ENCODE measurements at regions not wholly inside any gene's neighbourhood (a gene's known extent, or its start where the extent isn't known, plus 50 kb on each side); places are given as distances from the start of the nearest gene placed in this dataset.

DNA sequence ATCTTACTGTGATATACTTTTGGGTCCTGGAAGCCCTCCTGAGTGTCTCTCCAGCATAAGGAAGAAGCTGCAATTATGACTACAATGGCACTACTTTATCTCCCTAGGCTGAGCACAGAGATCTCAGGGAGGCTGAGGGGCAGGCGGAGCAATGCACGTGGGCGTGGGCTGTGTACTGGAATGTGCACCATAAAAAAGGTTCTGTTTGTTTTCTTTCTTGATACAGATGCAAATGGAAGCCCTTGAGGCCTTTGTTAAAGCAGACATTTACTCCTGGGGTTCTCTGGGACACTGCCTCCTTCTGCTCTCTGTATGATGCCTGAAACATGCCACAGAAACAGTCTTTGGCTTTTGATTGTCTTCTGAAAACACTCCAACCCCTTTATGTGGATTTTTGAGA lies 79.1 kb upstream of the DLX2 start:
- WGBS (ENCODE audit: missing lambda C conversion rate) = 39% methylated on average over 3 of the region's 3 CpGs
- ChIA-PET POLR2A (no interaction called here), CTCF (interaction anchor here (1.4 to 15.7 kb wide), 2 partner anchors 10 to 282 kb away, joined by 8 to 403 read pairs; no protein-coding TSS in a partner anchor)
- DNase-seq (ENCODE audit: low read depth in 1 of 2, low spot score in 1 of 2) (no peak), ATAC-seq (peak in 1 of 2 experiments; percentile 41; a peak in 3 of 6 replicates), FAIRE-seq (no peak)
- H3K4me1 ChIP-seq = no peaks in the 10 kb centered on the region; the same call in 2 of the 3 replicates
- H3K27ac ChIP-seq = no peak overlapping the region
- no peak overlapping the region for H3K4me3 ChIP-seq
- H3K4me2 ChIP-seq = no peak overlapping the region
- no peak for TF ChIP-seq KDM1A (IDR thresholded peaks at IDR 0.05; ENCODE audit: low read depth)
- TF ChIP-seq, protein P1, sequence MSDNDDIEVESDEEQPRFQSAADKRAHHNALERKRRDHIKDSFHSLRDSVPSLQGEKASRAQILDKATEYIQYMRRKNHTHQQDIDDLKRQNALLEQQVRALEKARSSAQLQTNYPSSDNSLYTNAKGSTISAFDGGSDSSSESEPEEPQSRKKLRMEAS (IDR thresholded peaks at IDR 0.05) = no peak
- TF ChIP-seq, protein P2, sequence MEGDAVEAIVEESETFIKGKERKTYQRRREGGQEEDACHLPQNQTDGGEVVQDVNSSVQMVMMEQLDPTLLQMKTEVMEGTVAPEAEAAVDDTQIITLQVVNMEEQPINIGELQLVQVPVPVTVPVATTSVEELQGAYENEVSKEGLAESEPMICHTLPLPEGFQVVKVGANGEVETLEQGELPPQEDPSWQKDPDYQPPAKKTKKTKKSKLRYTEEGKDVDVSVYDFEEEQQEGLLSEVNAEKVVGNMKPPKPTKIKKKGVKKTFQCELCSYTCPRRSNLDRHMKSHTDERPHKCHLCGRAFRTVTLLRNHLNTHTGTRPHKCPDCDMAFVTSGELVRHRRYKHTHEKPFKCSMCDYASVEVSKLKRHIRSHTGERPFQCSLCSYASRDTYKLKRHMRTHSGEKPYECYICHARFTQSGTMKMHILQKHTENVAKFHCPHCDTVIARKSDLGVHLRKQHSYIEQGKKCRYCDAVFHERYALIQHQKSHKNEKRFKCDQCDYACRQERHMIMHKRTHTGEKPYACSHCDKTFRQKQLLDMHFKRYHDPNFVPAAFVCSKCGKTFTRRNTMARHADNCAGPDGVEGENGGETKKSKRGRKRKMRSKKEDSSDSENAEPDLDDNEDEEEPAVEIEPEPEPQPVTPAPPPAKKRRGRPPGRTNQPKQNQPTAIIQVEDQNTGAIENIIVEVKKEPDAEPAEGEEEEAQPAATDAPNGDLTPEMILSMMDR (IDR thresholded peaks at IDR 0.05) = no peak
- peaks cover 7% of the 10 kb centered on the region; the same call in 2 of the 3 replicates for H3K9me3 ChIP-seq

DNA sequence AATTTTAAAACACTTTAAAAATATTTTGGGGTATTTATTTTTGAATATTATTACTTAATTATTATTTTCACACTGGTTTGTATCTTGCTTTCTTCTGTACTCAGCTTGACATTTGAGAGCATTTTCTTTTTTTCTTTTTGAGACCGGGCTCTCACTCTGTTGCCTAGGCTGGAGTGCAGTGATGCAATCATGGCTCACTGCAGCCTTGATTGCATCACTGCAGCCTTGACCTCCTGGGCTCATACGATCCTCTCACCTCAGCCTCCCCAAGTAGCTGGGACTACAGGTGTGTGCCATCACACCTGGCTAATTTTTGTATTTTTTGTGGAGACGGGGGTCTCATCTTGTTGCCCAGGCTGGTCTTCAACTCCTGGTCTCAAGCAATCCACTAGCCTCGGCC lies 79.9 kb upstream of the DLX2 start:
- DNase-seq (ENCODE audit: low read depth in 1 of 2, low spot score in 1 of 2) (no peak), FAIRE-seq (no peak), ATAC-seq (no peak)
- Histone ChIP-seq H3K4me3 (no peak overlapping the region), H3K27ac (no peak overlapping the region), H3K9me3 (peaks cover 10% of the 10 kb centered on the region; the same call in 2 of the 3 replicates), H3K4me2 (no peak overlapping the region), H3K4me1 (no peaks in the 10 kb centered on the region; the same call in 2 of the 3 replicates)
- WGBS (ENCODE audit: missing lambda C conversion rate) = 61% methylated on average over 4 of the region's 4 CpGs
- TF ChIP-seq BHLHE40 (IDR thresholded peaks at IDR 0.05; ENCODE audit: low read depth, low read length) = no peak
- no peak for TF ChIP-seq ZC3H11A (IDR thresholded peaks at IDR 0.05)
- no peak for TF ChIP-seq FOSB (CRISPR knock-in tag; IDR thresholded peaks at IDR 0.05)
- no peak for TF ChIP-seq EHF (CRISPR knock-in tag; IDR thresholded peaks at IDR 0.05)
- TF ChIP-seq, protein P2 (IDR thresholded peaks at IDR 0.05) = no peak
- no peak for TF ChIP-seq SREBF2 (IDR thresholded peaks at IDR 0.05)
- no peak for TF ChIP-seq SMC3 (IDR thresholded peaks at IDR 0.05)
- no peak for TF ChIP-seq CHD2 (IDR thresholded peaks at IDR 0.05; ENCODE audit: low read length, partially characterized antibody)
- TF ChIP-seq JUNB (IDR thresholded peaks at IDR 0.05) = no peak
- TF ChIP-seq HOXB5 (CRISPR knock-in tag; IDR thresholded peaks at IDR 0.05) = no peak
- no peak for TF ChIP-seq ZNF302 (CRISPR knock-in tag; IDR thresholded peaks at IDR 0.05)
- TF ChIP-seq MAZ (IDR thresholded peaks at IDR 0.05; ENCODE audit: borderline replicate concordance, low read depth, low read length) = no peak
- TF ChIP-seq, protein P3, sequence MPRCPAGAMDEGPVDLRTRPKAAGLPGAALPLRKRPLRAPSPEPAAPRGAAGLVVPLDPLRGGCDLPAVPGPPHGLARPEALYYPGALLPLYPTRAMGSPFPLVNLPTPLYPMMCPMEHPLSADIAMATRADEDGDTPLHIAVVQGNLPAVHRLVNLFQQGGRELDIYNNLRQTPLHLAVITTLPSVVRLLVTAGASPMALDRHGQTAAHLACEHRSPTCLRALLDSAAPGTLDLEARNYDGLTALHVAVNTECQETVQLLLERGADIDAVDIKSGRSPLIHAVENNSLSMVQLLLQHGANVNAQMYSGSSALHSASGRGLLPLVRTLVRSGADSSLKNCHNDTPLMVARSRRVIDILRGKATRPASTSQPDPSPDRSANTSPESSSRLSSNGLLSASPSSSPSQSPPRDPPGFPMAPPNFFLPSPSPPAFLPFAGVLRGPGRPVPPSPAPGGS (IDR thresholded peaks at IDR 0.05) = no peak
- CTCF ChIA-PET = interaction anchor here (15.7 kb wide), 1 partner anchor 281 kb away, joined by 403 read pairs; no protein-coding TSS in a partner anchor
- POLR2A ChIA-PET = no interaction called here

DNA sequence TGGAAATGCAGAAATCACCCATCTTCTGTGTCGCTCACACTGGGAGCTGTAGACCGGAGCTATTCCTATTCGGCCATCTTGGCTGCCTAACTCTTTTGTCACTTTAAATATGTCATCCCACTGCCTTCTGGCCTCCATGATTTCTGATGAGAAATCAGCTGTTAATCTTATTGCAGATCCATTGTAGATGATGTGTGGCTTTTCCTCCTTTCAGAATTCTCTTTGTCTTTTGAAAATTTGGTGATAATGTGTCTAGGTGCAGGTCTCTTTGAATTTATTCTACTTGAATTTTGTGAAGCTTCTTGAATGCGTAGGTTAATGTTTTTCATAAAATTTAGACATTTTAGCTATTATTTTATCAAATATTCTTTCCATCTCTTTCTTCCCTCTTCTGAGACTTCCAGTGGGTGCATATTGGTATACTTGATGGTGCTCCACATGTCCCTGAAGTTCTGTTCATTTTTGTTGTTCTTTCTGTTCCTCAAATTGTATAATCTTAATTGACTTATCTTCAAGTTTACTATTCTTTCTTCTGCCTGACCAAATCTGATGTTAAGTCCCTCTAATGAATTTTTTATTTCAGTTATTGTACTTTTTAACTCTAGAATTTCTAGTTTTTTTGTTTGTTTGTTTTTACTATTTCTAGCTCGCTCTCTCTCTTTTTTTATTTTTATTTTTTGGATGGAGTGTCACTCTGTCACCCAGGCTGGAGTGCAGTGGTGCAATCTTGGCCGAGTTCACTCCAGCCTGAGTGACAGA lies 90.8 kb upstream of the DLX2 start:
- ChIA-PET POLR2A (no interaction called here), CTCF (interaction anchor here (0.6 to 2.0 kb wide), 2 partner anchors 272 to 1264 kb away, joined by 3 to 6 read pairs; no protein-coding TSS in a partner anchor)
- no peak for ATAC-seq
- no peak for DNase-seq (ENCODE audit: low read depth in 1 of 2, low spot score in 1 of 2)
- no peak overlapping the region for H3K4me2 ChIP-seq
- H3K4me1 ChIP-seq = no peaks in the 10 kb centered on the region
- FAIRE-seq = no peak
- H3K9me3 ChIP-seq = peaks cover 31% of the 10 kb centered on the region
- no peak overlapping the region for H3K27ac ChIP-seq
- WGBS (ENCODE audit: missing lambda C conversion rate) = 22% methylated on average over 6 of the region's 6 CpGs
- H3K4me3 ChIP-seq = no peak overlapping the region
- no peak for TF ChIP-seq HOXB13 (CRISPR knock-in tag; IDR thresholded peaks at IDR 0.05; ENCODE audit: low read depth)
- no peak for TF ChIP-seq MAFK (IDR thresholded peaks at IDR 0.05; ENCODE audit: partially characterized antibody)
- TF ChIP-seq ZNF302 (CRISPR knock-in tag; IDR thresholded peaks at IDR 0.05) = no peak
- no peak for TF ChIP-seq TP53 (CRISPR knock-in tag; IDR thresholded peaks at IDR 0.05)
- no peak for TF ChIP-seq RNF2 (IDR thresholded peaks at IDR 0.05; ENCODE audit: borderline replicate concordance, low read depth)
- no peak for TF ChIP-seq KDM1A (IDR thresholded peaks at IDR 0.05; ENCODE audit: low read depth)
- no peak for TF ChIP-seq PHF8 (IDR thresholded peaks at IDR 0.05; ENCODE audit: borderline replicate concordance, low read depth)
- no peak for TF ChIP-seq CBX2 (IDR thresholded peaks at IDR 0.05; ENCODE audit: borderline replicate concordance, low read depth)
- TF ChIP-seq CHD4 (IDR thresholded peaks at IDR 0.05; ENCODE audit: borderline replicate concordance) = no peak
- TF ChIP-seq, protein P4, sequence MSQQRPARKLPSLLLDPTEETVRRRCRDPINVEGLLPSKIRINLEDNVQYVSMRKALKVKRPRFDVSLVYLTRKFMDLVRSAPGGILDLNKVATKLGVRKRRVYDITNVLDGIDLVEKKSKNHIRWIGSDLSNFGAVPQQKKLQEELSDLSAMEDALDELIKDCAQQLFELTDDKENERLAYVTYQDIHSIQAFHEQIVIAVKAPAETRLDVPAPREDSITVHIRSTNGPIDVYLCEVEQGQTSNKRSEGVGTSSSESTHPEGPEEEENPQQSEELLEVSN (IDR thresholded peaks at IDR 0.05; ENCODE audit: borderline replicate concordance, low read depth) = no peak
- TF ChIP-seq, protein P2 (IDR thresholded peaks at IDR 0.05) = no peak

All from A549 (cell line).